ENCODE measurements at regions not wholly inside any gene's neighbourhood (a gene's known extent, or its start where the extent isn't known, plus 50 kb on each side); places are given as distances from the start of the nearest gene placed in this dataset.

DNA sequence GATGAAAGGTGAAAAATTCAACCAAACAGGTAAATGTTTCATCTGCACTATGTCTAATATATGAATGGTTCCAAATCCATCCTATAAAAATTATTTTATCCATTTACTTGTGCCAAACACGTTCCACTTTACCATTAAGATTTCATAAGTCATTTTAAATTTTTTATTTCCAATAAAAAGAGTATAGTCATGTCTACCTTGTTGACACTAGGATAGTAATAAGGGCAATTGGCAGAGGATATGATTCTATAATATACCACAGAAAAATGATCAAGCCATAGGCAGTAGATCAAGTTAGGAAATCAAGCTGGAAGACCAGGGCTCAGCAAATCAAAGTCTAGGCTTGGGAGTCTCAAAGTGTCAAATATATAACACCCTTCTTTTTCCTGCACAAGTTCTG lies 384.3 kb downstream of the METTL4 start:
- no peak for TF ChIP-seq ZFP3 (CRISPR knock-in tag; IDR thresholded peaks at IDR 0.05)
- no peak for TF ChIP-seq GLIS3 (CRISPR knock-in tag; IDR thresholded peaks at IDR 0.05)
- TF ChIP-seq ZNF565 (CRISPR knock-in tag; conservative IDR thresholded peaks at IDR 0.05; ENCODE audit: low read depth), result no peak
- TF ChIP-seq, protein P1, sequence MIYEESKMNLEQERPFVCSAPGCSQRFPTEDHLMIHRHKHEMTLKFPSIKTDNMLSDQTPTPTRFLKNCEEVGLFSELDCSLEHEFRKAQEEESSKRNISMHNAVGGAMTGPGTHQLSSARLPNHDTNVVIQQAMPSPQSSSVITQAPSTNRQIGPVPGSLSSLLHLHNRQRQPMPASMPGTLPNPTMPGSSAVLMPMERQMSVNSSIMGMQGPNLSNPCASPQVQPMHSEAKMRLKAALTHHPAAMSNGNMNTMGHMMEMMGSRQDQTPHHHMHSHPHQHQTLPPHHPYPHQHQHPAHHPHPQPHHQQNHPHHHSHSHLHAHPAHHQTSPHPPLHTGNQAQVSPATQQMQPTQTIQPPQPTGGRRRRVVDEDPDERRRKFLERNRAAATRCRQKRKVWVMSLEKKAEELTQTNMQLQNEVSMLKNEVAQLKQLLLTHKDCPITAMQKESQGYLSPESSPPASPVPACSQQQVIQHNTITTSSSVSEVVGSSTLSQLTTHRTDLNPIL (CRISPR knock-in tag; IDR thresholded peaks at IDR 0.05; ENCODE audit: low read depth), result no peak
- TF ChIP-seq ZNF70 (CRISPR knock-in tag; IDR thresholded peaks at IDR 0.05), result no peak
- no peak for TF ChIP-seq TOX (CRISPR knock-in tag; IDR thresholded peaks at IDR 0.05; ENCODE audit: borderline replicate concordance)
- TF ChIP-seq ISL1 (CRISPR knock-in tag; IDR thresholded peaks at IDR 0.05), result no peak
- no peak for TF ChIP-seq OSR1 (CRISPR knock-in tag; IDR thresholded peaks at IDR 0.05)
- TF ChIP-seq ZC3H10 (CRISPR knock-in tag; IDR thresholded peaks at IDR 0.05), result no peak
- TF ChIP-seq CSDC2 (CRISPR knock-in tag; IDR thresholded peaks at IDR 0.05), result no peak
- no peak for TF ChIP-seq BACH2 (CRISPR knock-in tag; IDR thresholded peaks at IDR 0.05; ENCODE audit: borderline replicate concordance)
- TF ChIP-seq, protein P2, sequence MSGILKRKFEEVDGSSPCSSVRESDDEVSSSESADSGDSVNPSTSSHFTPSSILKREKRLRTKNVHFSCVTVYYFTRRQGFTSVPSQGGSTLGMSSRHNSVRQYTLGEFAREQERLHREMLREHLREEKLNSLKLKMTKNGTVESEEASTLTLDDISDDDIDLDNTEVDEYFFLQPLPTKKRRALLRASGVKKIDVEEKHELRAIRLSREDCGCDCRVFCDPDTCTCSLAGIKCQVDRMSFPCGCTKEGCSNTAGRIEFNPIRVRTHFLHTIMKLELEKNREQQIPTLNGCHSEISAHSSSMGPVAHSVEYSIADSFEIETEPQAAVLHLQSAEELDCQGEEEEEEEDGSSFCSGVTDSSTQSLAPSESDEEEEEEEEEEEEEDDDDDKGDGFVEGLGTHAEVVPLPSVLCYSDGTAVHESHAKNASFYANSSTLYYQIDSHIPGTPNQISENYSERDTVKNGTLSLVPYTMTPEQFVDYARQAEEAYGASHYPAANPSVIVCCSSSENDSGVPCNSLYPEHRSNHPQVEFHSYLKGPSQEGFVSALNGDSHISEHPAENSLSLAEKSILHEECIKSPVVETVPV (CRISPR knock-in tag; IDR thresholded peaks at IDR 0.05), result no peak
- no peak for TF ChIP-seq PATZ1 (CRISPR knock-in tag; IDR thresholded peaks at IDR 0.05; ENCODE audit: borderline replicate concordance)
- TF ChIP-seq TCF4 (CRISPR knock-in tag; IDR thresholded peaks at IDR 0.05; ENCODE audit: borderline replicate concordance), result no peak
- no peak for TF ChIP-seq SNAI2 (CRISPR knock-in tag; IDR thresholded peaks at IDR 0.05)
- TF ChIP-seq ZNF8 (CRISPR knock-in tag; IDR thresholded peaks at IDR 0.05), result no peak
- no peak for TF ChIP-seq ZFP30 (CRISPR knock-in tag; IDR thresholded peaks at IDR 0.05)
- no peak for TF ChIP-seq RARB (CRISPR knock-in tag; IDR thresholded peaks at IDR 0.05)
- no peak for ATAC-seq

GRCh38 chr18:2188258-2188657 lies 383.0 kb downstream of the METTL4 start:
- ATAC-seq, result no peak
- no peak for TF ChIP-seq SNAI2 (CRISPR knock-in tag; IDR thresholded peaks at IDR 0.05)
- no peak for TF ChIP-seq ISL1 (CRISPR knock-in tag; IDR thresholded peaks at IDR 0.05)
- no peak for TF ChIP-seq ZNF565 (CRISPR knock-in tag; conservative IDR thresholded peaks at IDR 0.05; ENCODE audit: low read depth)
- TF ChIP-seq GLIS3 (CRISPR knock-in tag; IDR thresholded peaks at IDR 0.05), result no peak
- TF ChIP-seq RARB (CRISPR knock-in tag; IDR thresholded peaks at IDR 0.05), result no peak
- TF ChIP-seq, protein P1 (CRISPR knock-in tag; IDR thresholded peaks at IDR 0.05; ENCODE audit: low read depth), result no peak
- TF ChIP-seq ARNTL (CRISPR knock-in tag; IDR thresholded peaks at IDR 0.05; ENCODE audit: borderline replicate concordance, low read depth), result no peak
- no peak for TF ChIP-seq TOX (CRISPR knock-in tag; IDR thresholded peaks at IDR 0.05; ENCODE audit: borderline replicate concordance)
- TF ChIP-seq ZFP30 (CRISPR knock-in tag; IDR thresholded peaks at IDR 0.05), result no peak
- TF ChIP-seq ZC3H10 (CRISPR knock-in tag; IDR thresholded peaks at IDR 0.05), result no peak
- no peak for TF ChIP-seq ZNF8 (CRISPR knock-in tag; IDR thresholded peaks at IDR 0.05)
- TF ChIP-seq POU6F1 (CRISPR knock-in tag; IDR thresholded peaks at IDR 0.05; ENCODE audit: borderline replicate concordance, low read depth), result no peak
- no peak for TF ChIP-seq BACH2 (CRISPR knock-in tag; IDR thresholded peaks at IDR 0.05; ENCODE audit: borderline replicate concordance)
- TF ChIP-seq, protein P3, sequence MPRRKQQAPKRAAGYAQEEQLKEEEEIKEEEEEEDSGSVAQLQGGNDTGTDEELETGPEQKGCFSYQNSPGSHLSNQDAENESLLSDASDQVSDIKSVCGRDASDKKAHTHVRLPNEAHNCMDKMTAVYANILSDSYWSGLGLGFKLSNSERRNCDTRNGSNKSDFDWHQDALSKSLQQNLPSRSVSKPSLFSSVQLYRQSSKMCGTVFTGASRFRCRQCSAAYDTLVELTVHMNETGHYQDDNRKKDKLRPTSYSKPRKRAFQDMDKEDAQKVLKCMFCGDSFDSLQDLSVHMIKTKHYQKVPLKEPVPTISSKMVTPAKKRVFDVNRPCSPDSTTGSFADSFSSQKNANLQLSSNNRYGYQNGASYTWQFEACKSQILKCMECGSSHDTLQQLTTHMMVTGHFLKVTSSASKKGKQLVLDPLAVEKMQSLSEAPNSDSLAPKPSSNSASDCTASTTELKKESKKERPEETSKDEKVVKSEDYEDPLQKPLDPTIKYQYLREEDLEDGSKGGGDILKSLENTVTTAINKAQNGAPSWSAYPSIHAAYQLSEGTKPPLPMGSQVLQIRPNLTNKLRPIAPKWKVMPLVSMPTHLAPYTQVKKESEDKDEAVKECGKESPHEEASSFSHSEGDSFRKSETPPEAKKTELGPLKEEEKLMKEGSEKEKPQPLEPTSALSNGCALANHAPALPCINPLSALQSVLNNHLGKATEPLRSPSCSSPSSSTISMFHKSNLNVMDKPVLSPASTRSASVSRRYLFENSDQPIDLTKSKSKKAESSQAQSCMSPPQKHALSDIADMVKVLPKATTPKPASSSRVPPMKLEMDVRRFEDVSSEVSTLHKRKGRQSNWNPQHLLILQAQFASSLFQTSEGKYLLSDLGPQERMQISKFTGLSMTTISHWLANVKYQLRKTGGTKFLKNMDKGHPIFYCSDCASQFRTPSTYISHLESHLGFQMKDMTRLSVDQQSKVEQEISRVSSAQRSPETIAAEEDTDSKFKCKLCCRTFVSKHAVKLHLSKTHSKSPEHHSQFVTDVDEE (CRISPR knock-in tag; IDR thresholded peaks at IDR 0.05), result no peak

All from SK-N-SH treated with all-trans-retinoic acid at 6 μM for 48 hours (cell line).